ENCODE measurements at regions not wholly inside any gene's neighbourhood (a gene's known extent, or its start where the extent isn't known, plus 50 kb on each side); places are given as distances from the start of the nearest gene placed in this dataset.

- TF ChIP-seq, protein P1, sequence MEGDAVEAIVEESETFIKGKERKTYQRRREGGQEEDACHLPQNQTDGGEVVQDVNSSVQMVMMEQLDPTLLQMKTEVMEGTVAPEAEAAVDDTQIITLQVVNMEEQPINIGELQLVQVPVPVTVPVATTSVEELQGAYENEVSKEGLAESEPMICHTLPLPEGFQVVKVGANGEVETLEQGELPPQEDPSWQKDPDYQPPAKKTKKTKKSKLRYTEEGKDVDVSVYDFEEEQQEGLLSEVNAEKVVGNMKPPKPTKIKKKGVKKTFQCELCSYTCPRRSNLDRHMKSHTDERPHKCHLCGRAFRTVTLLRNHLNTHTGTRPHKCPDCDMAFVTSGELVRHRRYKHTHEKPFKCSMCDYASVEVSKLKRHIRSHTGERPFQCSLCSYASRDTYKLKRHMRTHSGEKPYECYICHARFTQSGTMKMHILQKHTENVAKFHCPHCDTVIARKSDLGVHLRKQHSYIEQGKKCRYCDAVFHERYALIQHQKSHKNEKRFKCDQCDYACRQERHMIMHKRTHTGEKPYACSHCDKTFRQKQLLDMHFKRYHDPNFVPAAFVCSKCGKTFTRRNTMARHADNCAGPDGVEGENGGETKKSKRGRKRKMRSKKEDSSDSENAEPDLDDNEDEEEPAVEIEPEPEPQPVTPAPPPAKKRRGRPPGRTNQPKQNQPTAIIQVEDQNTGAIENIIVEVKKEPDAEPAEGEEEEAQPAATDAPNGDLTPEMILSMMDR (IDR thresholded peaks at IDR 0.05; ENCODE audit: low read depth, low read length), result no peak
- TF ChIP-seq EZH2phosphoT487 (IDR thresholded peaks at IDR 0.05; ENCODE audit: low read depth), result no peak
These were observed 56.3 kb upstream of the CHD2 start for GRCh38 chr15:92843814-92844213.

Data from OCI-LY3 (cell line).